ENCODE measurements at regions not wholly inside any gene's neighbourhood (a gene's known extent, or its start where the extent isn't known, plus 50 kb on each side); places are given as distances from the start of the nearest gene placed in this dataset.
A peak's percentile ranks its signal among the peaks of the same experiment; 100 is the strongest.
"Not testable (repeated sequence)": the region's sequence is repeated elsewhere in the genome, so short reads cannot be mapped to it uniquely, and the experiment has no call there.

DNA sequence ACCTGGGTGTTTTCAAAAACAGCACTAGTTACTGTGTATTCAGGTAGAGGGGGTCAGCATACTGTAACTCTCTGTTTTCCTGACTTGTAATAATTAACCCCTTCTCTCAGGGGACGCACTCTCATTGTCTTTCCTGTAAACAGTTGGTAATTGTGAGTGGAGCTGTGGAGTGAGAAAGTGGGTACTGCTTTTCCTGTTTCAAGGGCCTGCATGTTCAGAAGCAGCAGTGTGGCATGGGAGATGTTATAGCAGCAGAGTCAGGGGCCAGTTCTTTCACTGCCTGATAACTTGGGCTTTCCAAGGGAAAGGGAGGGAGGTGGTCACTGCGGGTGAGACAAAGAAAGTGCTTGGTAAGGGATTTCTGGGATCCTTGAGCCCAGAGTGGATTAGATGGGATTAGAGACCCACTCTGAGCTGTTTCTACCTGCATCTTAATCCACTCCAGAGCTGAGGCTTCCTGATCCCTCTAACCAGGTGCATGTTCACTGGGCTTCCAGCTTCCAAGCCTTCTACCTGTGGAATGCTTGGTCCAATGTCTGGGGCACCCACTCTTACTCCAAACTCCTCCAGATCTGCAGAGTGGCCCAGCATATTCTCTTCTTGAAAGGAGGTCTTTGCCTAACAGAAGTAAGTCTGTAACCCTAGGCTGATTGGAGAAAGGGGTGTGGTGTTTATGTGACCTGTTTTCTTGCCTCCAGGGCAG, 105.2 kb downstream of the RPLP1 start:
- no peak overlapping the region for H3K4me3 Mint-ChIP-seq
- H3K27ac Mint-ChIP-seq, result no peak overlapping the region
- H3K9me3 Mint-ChIP-seq, result peaks cover 0 to under 1% of the 10 kb centered on the region in 2 donors
- peaks cover 15% of the 10 kb centered on the region for H3K4me1 Mint-ChIP-seq
- DNase-seq (no peak), ATAC-seq (no peak)
- peaks cover 9% of the 10 kb centered on the region for H3K27me3 Mint-ChIP-seq

DNA sequence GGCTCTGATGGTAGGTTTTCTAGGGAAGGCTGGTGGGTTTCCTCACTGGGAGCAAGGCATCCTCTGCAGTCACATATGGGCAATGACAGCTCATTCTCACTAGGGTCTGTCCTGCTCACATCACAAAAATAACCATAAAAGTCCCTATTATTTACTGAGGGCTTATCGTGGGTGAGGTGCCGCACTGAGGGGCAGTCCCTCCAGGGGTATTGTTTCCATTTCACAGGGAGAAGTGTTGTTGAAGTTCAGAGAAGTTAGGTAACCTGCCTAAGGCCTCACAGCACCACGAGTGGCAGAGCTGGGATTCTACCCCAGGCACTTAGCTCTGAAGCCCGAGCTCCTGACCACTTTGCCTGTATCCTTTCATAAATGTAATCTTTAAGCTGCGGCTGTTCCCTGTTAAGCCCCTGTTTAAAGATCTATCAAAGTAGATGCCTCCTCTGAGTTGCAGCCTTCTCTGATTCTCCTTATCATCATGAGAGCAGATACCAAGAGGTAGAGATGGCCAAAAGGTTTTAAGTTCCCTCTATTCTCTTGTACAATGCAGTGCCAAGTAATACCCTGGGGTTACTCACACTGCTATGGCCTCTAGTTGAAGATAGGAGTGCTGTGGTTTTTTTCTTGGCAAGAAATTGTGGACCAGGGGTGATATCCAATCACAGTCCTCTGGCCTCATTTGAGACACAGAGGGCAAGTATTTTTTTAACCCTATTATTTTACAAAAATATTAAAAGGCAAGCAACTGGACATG, 107.0 kb downstream of the RPLP1 start:
- H3K4me1 Mint-ChIP-seq, result peaks cover 15% of the 10 kb centered on the region
- DNase-seq, result peak in 1 of 2 donors; percentile 33
- H3K9me3 Mint-ChIP-seq, result no peaks in the 10 kb centered on the region
- ATAC-seq, result peak; percentile 96
- H3K27me3 Mint-ChIP-seq, result peaks cover 9% of the 10 kb centered on the region
- no peak overlapping the region for H3K27ac Mint-ChIP-seq
- no peak overlapping the region for H3K4me3 Mint-ChIP-seq

DNA sequence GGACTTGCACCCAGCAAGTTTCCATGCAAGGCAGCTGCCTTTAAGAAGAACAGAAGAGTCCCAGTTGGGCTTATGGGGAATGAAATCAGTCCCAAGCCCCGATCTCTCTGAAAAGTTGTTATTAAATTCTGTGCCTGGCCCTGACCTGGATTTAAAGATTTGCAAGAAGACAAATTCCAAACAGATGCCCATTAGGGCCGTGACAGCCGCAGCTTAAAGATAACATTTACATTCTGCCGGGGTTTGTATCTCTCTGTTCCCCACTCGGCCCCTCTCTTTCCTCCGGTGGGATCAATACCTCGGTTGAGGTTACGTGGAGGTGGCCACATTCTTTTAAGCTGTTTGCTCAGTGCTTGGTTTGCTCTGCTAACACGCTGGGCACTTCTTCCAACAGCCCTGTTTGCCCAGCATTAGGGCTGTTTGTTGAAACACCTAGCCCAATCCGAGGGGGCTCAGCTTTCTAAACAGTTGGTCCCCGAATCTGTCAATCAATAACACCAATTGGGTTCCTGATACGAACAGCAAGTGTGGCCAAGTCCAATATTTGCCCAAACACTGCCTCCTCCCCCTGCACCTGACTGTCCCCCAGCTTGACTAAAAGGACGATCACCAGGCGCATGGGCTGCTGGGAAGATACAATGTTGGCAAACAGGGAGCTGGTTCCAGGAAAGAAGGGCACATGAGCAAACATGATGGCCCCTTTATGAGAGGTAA, 108.6 kb downstream of the RPLP1 start:
- Mint-ChIP-seq H3K4me1 (peaks cover 15% of the 10 kb centered on the region), H3K27ac (no peak overlapping the region), H3K9me3 (no peaks in the 10 kb centered on the region), H3K27me3 (peaks cover 13% of the 10 kb centered on the region), H3K4me3 (no peak overlapping the region)
- no peak for ATAC-seq
- DNase-seq, result no peak

DNA sequence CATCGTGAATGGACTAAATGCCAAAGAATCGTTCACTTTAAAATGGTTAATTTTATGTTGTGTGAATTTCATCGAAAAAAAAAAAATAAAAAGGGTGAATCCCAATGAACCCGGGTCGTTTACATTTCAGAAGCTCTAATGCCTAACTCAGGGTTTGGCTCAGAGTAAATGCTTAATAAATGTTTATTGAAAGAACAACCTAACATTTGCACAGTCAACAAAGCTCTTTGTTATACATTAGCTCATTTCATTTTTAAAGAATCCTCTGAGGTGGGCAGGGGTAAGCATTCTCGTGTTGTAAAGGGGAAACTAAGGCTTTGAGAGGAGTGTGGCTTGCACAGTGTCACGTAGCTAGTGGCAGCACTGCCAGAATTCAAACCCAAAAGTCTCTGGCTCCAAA, 109.5 kb downstream of the RPLP1 start:
- Mint-ChIP-seq H3K4me3 (no peak overlapping the region), H3K9me3 (no peaks in the 10 kb centered on the region), H3K27ac (no peak overlapping the region), H3K4me1 (peaks cover 8% of the 10 kb centered on the region), H3K27me3 (peaks cover 17% of the 10 kb centered on the region)
- no peak for DNase-seq
- ATAC-seq, result no peak

DNA sequence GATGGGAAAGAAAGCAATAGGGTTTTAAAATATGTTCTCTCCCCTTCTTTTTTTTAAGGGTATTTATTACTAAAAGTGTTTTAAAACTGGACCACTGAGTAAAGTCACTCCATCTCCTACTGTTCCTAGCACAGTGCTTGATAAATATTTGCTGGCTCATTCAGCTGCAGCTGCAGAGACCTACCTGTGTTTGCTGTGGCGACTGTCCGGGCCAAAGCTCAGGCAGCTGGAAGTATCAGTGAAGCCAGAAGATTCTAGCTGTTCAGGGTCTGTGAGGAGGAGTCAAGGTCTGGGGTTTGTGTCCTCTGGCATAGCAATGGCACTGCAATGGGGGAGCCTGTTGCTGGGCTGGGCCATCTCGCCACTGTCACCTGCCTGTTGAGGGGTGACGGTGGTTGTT, 109.9 kb downstream of the RPLP1 start:
- Mint-ChIP-seq H3K4me3 (no peak overlapping the region), H3K27me3 (peaks cover 17% of the 10 kb centered on the region), H3K9me3 (no peaks in the 10 kb centered on the region), H3K27ac (no peak overlapping the region), H3K4me1 (peaks cover 8% of the 10 kb centered on the region)
- DNase-seq (no peak), ATAC-seq (no peak)

DNA sequence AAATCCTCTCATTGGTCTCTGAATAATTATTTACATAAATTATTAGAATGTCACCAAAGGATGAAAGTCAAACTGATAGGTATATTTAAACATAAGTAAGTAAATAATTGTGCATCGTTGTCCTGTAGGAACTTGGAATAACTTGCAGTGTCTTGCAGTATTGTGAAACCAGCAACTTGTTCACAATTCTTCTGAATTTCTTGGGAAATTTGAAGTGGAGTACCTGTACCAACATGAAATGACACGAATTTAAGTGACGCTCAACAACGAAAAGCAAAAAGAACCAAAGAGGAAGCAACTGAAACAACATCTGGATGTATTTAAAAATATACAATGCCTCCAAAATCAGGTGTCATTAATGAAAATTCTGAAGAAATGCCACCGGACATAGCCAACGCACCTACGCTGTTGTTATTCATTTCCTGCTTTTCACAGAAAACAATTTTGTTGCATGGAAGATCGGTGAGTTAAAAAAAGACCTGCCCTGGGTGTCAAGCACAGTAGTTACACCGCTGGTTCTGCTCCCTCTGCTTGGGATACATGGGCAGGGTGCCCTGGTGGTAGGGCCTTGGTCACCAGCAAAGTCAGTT, 112.5 kb downstream of the RPLP1 start:
- Mint-ChIP-seq H3K9me3 (no peaks in the 10 kb centered on the region), H3K4me1 (no peaks in the 10 kb centered on the region), H3K27ac (no peak overlapping the region), H3K4me3 (no peak overlapping the region), H3K27me3 (peaks cover 17% of the 10 kb centered on the region)
- DNase-seq, result no peak
- ATAC-seq, result no peak

DNA sequence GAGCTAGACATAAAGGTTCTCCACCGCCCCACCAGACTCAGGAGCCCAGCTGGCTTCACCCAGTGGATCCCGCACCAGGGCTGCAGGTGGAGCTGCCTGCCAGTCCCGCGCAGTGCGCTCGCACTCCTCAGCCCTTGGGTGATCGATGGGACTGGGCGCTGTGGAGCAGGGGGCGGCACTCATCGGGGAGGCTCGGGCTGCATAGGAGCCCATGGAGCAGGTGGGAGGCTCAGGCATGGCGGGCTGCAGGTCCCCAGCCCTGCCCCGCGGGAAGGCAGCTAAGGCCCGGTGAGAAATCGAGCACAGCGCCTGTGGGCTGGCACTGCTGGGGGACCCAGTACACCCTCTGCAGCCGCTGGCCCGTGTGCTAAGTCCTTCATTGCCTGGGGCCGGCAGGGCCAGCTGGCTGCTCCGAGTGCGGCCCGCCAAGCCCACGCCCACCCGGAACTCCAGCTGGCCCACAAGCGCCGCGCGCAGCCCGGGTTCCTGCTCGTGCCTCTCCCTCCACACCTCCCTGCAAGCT, 114.7 kb downstream of the RPLP1 start:
- not testable (repeated sequence) for H3K27ac Mint-ChIP-seq

DNA sequence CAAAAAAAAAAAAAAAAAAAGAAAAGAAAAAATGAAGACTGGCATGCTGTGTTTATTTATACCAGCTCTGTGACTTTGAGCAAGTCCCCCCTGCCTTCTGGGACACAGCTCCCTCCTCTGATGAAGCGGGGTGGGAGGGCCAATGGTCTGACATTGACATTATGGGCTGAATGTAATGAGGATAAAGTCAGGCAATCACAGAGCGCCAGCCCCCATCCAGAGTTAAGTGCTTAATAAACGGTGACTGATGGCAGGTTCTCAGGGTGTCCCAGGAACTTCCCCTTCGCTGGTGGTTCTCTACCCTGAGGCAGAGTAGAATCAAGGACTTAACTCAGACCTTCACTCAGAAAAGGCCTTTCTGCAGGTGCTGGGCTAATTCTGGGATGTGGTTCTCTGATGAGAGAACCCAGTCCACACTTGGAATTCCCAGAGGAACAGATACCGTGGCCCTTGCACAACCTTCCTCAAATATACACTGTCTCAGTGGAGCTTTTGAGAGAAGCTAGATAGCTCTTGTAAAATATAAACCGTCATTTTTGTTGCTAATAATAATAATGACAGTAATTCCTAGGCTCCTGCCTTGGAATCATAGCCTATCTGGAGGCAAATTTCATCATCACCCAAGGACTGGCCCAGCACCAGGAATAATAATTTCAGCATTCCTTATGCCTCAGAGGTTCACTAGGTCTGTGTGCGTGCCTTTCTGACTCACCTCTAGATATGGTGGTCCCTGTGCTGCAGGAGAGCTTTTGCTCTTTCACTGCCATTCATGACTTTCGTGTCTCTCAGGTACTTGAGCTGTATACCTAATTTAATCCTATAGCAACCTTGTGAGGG, 115.8 kb downstream of the RPLP1 start:
- ATAC-seq, result no peak
- peaks cover 8% of the 10 kb centered on the region for H3K27me3 Mint-ChIP-seq
- peaks cover 1% of the 10 kb centered on the region for H3K4me1 Mint-ChIP-seq
- H3K9me3 Mint-ChIP-seq, result no peaks in the 10 kb centered on the region
- DNase-seq, result no peak
- H3K4me3 Mint-ChIP-seq, result no peak overlapping the region
- H3K27ac Mint-ChIP-seq, result peak overlapping the region in 1 of 2 donors; percentile 59

More for the DNA sequence above, 114.7 kb downstream of the RPLP1 start:
- not testable (repeated sequence) for H3K4me1 Mint-ChIP-seq, DNase-seq, H3K9me3 Mint-ChIP-seq, ATAC-seq, H3K27me3 Mint-ChIP-seq, H3K4me3 Mint-ChIP-seq

DNA sequence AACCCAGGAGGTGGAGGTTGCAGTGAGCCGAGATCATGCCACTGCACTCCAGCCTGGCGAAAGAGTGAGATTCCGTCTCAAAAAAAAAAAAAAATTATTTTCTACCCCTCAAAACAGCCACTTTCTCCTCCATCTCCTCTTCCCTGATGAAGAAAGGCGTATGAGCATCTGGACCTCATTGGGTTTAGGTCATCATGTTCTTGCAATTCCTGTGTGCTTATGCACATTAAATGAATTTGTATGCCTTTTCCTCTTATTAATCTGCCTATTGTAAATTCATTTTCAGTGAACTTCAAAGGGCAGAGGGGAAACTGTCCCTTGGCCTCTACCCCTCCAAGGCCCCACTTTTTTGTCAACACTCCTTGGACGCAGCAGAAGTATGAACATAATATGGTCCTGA, 117.8 kb downstream of the RPLP1 start:
- H3K4me3 Mint-ChIP-seq, result no peak overlapping the region
- H3K4me1 Mint-ChIP-seq, result peaks cover 22% of the 10 kb centered on the region
- no peak for ATAC-seq
- no peaks in the 10 kb centered on the region for H3K9me3 Mint-ChIP-seq
- no peak for DNase-seq
- no peak overlapping the region for H3K27ac Mint-ChIP-seq
- H3K27me3 Mint-ChIP-seq, result peaks cover 8% of the 10 kb centered on the region

DNA sequence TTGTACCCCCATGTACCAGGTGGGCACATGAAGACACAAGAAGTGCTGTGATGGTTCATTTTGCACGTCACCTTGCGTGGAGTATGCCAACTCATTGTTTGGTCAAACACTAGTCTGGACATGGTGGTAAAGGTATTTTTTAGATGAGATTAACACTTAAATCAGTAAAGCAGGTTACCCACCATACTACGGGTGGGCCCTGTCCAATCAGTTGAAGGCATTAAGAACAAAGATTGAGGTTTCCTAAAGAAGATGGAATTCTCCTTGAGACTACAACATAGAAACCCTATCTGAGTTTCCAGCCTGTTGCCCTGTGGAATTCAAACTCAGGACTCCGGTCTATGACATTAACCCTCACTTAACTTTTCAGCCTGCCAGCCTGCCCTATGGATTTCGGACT, 118.4 kb downstream of the RPLP1 start:
- Mint-ChIP-seq H3K27ac (peak overlapping the region in 1 of 2 donors; percentile 65), H3K27me3 (peaks cover 6% of the 10 kb centered on the region), H3K9me3 (no peaks in the 10 kb centered on the region), H3K4me3 (no peak overlapping the region), H3K4me1 (peaks cover 27% of the 10 kb centered on the region)
- no peak for ATAC-seq
- no peak for DNase-seq

DNA sequence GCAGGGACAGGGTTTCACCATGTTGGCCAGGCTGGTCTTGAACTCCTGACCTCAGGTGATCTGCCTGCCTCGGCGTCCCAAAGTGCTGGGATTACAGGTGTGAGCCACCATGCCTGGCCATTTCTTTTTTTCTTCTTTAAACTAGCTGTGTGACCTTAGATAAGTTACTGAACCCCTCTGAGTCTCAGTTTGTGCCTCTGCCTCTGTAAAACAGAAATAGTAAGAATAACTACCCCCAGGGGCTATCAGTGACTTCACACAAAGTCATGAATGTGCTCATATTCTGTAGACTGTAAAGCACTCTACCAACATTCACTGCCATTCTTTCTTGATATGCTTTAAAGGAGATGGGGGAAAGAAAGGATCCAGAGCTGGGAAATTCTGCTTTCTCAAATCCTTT, 120.7 kb downstream of the RPLP1 start:
- ATAC-seq, H3K4me3 Mint-ChIP-seq, H3K9me3 Mint-ChIP-seq, H3K27me3 Mint-ChIP-seq, H3K27ac Mint-ChIP-seq, DNase-seq: not testable (repeated sequence)
- peaks cover 35% of the 10 kb centered on the region for H3K4me1 Mint-ChIP-seq

DNA sequence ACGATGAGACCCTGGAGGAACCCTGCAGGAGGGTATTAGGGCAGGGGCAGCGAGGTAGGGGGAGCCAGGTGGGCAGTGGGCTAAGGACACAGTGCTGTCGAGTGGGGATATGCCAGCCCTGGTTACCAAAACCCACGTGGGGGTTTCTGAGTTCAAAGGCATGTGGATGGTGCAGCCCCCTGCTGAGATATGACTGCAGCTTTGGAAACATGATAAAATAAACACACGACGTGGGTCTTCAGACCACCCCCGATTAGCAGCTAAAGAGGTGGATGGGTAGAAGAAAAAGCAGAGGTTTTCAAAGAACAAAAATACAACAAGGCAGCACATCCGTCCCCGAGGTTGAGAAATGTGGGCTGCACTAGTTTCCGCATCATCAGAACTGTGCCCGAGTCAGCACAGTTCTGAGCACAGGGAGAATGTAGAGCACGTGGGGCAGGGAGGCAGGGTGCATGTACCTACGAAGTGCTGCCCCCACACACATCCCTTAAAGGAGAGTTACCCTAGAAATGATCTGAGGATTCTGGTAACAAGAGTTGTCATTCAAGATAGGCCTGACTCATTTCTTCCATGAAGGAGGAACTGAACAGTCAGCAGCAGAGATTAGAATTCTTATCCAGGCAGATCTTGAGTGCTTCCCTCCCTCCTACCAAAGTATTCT, 121.3 kb downstream of the RPLP1 start:
- Mint-ChIP-seq H3K9me3 (no peaks in the 10 kb centered on the region), H3K4me3 (peak overlapping the region in 1 of 2 donors; percentile 9), H3K27ac (peak overlapping the region in 1 of 2 donors; percentile 8), H3K4me1 (peaks cover 35% of the 10 kb centered on the region), H3K27me3 (peaks cover 15% of the 10 kb centered on the region)
- DNase-seq (peak; percentile 30 to 48), ATAC-seq (peak; percentile 91)

DNA sequence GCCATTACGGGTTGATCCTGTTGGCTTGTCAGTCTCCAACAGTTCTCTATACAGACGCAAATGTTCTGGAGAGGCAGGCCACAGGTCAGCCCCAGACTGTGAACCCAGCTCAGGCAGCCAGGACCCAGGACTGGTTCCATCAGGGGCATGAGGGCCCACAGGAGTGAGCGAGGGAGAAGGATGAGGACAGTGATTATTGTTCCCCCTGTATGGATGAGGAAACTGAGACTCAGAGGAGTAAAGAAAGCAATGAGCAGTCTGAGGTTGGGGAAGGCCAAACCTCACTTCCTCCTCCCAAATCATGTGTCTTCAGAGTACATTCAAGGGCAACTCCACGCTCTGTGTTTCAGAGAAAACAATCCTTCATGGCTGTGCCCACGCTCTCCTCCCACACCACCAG, 121.9 kb downstream of the RPLP1 start:
- peak; percentile 8 for ATAC-seq

DNA sequence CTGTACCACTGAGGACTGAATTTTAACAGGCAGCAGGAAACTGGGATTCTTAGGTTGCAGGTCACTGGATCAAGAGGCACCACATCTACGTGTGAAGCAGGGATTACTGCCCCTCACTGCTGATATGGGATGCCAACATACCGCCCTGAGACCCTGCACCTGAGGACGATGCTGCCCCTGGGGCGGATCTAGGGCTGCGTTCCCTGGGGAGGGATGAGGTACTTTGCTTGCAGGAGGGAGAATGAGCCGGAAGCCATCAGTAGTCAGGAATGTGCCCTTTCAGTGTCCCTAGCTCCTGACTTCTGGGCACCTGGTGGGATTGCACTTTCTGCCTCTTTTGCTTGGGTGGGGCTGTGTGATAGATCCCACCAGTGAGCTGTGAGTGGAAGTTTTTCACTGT, 122.8 kb downstream of the RPLP1 start:
- H3K27ac Mint-ChIP-seq, result no peak overlapping the region
- H3K4me3 Mint-ChIP-seq, result no peak overlapping the region
- ATAC-seq (no peak), DNase-seq (no peak)
- H3K27me3 Mint-ChIP-seq, result peaks cover 22% of the 10 kb centered on the region
- H3K4me1 Mint-ChIP-seq, result peaks cover 35% of the 10 kb centered on the region
- no peaks in the 10 kb centered on the region for H3K9me3 Mint-ChIP-seq

More for the DNA sequence above, 121.9 kb downstream of the RPLP1 start:
- Mint-ChIP-seq H3K9me3 (no peaks in the 10 kb centered on the region), H3K27ac (peak overlapping the region in 1 of 2 donors; percentile 8), H3K27me3 (peaks cover 21% of the 10 kb centered on the region), H3K4me3 (peak overlapping the region in 1 of 2 donors; percentile 9), H3K4me1 (peaks cover 35% of the 10 kb centered on the region)
- DNase-seq, result peak in 1 of 2 donors; percentile 12

Measured in stimulated activated naive CD8-positive, alpha-beta T cell treated with anti-CD3 and anti-CD28 coated beads, Interleukin-15, amount 100 ng/mL, for 72 hours (primary cell).